Uterus (tissue), 3 donors: ENCODE measurements at regions not wholly inside any gene's neighbourhood (a gene's known extent, or its start where the extent isn't known, plus 50 kb on each side); places are given as distances from the start of the nearest gene placed in this dataset.

ENCODE experiments used
- DNase-seq, 2 donors: peaks; one replicate each; pipeline ENCODE4 v3.0.0-alpha.2; 2019 to 2020
- H3K27ac ChIP-seq, 2 donors: fragments of 200-600 bp; sonication (generic); 1 replicate in 1 of 2; 2 replicates in 1 of 2; pipeline ENCODE4 v1.5.1; 2016 to 2018
- H3K27me3 ChIP-seq, 2 donors: fragments of 200-600 bp; sonication (generic); one replicate each; pipeline ENCODE4 v1.5.1; 2018 to 2019; ENCODE audit warnings: control low read depth in 1 of 2
- H3K36me3 ChIP-seq, 2 donors: fragments of 200-600 bp; sonication (generic); one replicate each; pipeline ENCODE4 v1.5.1; 2019; ENCODE audit warnings: control low read depth in 1 of 2
- H3K4me1 ChIP-seq, 2 donors: fragments of 200-600 bp; sonication (generic); one replicate each; pipeline ENCODE4 v1.5.1; 2018 to 2019; ENCODE audit warnings: control low read depth in 1 of 2
- H3K4me3 ChIP-seq, 2 donors: fragments of 200-600 bp; sonication (generic); 1 replicate in 1 of 2; 2 replicates in 1 of 2; pipeline ENCODE4 v1.5.1; 2018 to 2019; ENCODE audit warnings: mild to moderate bottlenecking in 1 of 2
- H3K9me3 ChIP-seq, 2 donors: fragments of 200-600 bp; sonication (generic); one replicate each; pipeline ENCODE4 v1.5.1; 2019; ENCODE audit warnings: control low read depth in 1 of 2
- POLR2A ChIP-seq, 2 donors: fragments of 450-650 bp; IDR thresholded peaks; one replicate each; pipeline ENCODE4 v1.6.1; 2016; ENCODE audit warnings: antibody characterized with exemption in 2 of 2, mild to moderate bottlenecking in 1 of 2, moderate library complexity in 1 of 2
- intact Hi-C: fragments of 100-400 bp; cut with DNase I; formaldehyde crosslinking; loops from one replicate; pipeline ENCODE4 v1.15.1; 2023; ENCODE audit warnings: low total_unique reads
- TF ChIP-seq, protein P1 (sequence below), 4 experiments: fragments of 200-600 bp in 2 of 4; fragments of 450-650 bp in 2 of 4; sonication (generic) in 2 of 4; IDR thresholded peaks; one replicate each; pipeline ENCODE4 v1.5.1; 2016 to 2019; ENCODE audit warnings: antibody characterized with exemption in 4 of 4, mild to moderate bottlenecking in 2 of 4, moderate library complexity in 1 of 4
- donor health status: DM: yes; HTN: yes; CAD: no.

DNA sequence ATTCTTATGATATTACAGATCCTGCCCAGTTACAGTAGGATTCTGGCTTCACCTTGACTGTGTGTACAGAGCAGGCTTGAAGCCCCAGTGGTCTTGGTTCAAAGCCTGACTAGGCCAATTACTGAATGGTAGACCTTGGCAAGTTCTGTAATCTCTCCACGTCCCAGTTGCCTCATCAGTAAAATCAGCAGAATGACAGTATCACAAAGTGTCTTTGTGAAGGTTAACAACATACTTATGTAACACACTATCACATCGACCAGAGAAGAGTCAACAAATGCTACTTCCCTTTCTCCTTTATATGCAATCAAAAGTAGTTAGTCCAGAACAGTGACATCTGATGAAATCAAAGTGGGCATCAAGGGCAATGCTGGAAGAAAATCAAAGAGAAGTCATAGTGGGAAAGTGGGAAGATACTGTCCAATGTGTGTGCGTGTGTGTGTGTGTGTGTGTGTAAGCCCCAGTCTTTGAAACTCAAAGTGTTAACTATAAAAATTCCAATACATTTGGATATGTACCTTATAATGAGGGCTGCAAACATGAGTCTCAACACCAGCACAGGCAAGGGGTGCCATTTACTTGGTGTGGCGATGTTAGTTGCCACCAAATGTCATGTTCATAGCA lies 93.5 kb upstream of the EGFLAM start:
- intact Hi-C loops, result no loop called here

DNA sequence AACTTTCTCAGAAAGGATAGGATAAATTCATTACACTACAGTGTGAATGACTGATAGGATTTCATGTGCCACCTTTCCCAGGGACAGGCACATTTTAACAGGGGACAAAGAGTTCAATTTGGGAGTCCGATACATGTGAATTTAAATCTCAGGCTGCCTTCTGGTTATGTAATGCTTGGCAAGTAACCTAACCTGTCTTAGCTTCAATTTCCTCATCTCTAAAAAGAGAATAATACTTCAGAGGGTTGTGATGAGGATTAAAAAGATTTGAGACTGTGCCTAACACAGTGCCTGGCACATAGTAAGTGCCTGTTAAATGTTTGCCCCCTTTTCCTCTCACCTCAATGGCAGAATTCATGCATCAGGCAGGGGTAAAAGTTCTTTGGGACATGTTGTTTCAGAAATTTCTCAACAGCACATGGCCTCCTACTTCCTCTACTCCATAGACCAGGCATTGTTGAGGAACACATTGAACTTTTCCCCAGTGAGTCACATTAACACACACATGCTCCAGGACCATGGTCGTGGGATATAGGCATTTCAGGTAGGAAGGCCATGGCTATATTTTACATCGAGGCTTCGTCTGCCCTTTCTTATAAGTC lies 94.6 kb upstream of the EGFLAM start:
- Histone ChIP-seq H3K27me3 (no peaks in the 10 kb centered on the region), H3K9me3 (no peaks in the 10 kb centered on the region), H3K4me3 (no peak overlapping the region), H3K4me1 (no peaks in the 10 kb centered on the region), H3K27ac (no peak overlapping the region), H3K36me3 (no peaks in the 10 kb centered on the region)
- TF ChIP-seq, protein P1, sequence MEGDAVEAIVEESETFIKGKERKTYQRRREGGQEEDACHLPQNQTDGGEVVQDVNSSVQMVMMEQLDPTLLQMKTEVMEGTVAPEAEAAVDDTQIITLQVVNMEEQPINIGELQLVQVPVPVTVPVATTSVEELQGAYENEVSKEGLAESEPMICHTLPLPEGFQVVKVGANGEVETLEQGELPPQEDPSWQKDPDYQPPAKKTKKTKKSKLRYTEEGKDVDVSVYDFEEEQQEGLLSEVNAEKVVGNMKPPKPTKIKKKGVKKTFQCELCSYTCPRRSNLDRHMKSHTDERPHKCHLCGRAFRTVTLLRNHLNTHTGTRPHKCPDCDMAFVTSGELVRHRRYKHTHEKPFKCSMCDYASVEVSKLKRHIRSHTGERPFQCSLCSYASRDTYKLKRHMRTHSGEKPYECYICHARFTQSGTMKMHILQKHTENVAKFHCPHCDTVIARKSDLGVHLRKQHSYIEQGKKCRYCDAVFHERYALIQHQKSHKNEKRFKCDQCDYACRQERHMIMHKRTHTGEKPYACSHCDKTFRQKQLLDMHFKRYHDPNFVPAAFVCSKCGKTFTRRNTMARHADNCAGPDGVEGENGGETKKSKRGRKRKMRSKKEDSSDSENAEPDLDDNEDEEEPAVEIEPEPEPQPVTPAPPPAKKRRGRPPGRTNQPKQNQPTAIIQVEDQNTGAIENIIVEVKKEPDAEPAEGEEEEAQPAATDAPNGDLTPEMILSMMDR (IDR thresholded peaks at IDR 0.05), result no peak
- no peak for TF ChIP-seq POLR2A (IDR thresholded peaks at IDR 0.05)
- intact Hi-C loops, result no loop called here
- DNase-seq, result no peak

More for the DNA sequence above, 93.5 kb upstream of the EGFLAM start:
- no peak overlapping the region for H3K27ac ChIP-seq
- no peaks in the 10 kb centered on the region for H3K27me3 ChIP-seq
- no peaks in the 10 kb centered on the region for H3K9me3 ChIP-seq
- no peak for DNase-seq
- H3K36me3 ChIP-seq, result no peaks in the 10 kb centered on the region
- H3K4me3 ChIP-seq, result no peak overlapping the region
- no peaks in the 10 kb centered on the region for H3K4me1 ChIP-seq
- TF ChIP-seq POLR2A (IDR thresholded peaks at IDR 0.05), result no peak
- TF ChIP-seq, protein P1 (IDR thresholded peaks at IDR 0.05), result no peak

DNA sequence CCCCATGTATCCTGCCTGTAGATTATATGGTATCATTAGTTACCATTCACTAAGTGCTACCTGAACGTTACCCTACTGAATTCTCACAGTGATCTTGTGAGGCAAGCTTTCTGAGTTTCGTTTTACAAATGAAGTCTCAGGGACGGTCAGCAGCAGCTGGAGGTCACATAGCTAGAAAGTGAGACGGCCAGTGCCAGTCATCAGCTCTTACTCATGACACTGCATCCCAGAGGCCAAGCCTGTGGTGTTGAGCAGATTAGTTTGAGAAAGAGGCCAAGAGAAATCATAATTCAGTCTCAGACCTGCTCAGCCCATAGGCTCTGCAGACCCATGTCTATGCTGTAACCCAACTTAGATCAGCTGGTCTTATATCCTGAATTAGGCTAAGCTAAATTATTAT lies 95.7 kb upstream of the EGFLAM start:
- H3K27ac ChIP-seq, result no peak overlapping the region
- H3K4me1 ChIP-seq, result no peaks in the 10 kb centered on the region
- no peaks in the 10 kb centered on the region for H3K9me3 ChIP-seq
- intact Hi-C loops, result no loop called here
- no peak for DNase-seq
- no peak overlapping the region for H3K4me3 ChIP-seq
- H3K36me3 ChIP-seq, result no peaks in the 10 kb centered on the region
- H3K27me3 ChIP-seq, result no peaks in the 10 kb centered on the region
- TF ChIP-seq, protein P1 (IDR thresholded peaks at IDR 0.05), result no peak
- no peak for TF ChIP-seq POLR2A (IDR thresholded peaks at IDR 0.05)

DNA sequence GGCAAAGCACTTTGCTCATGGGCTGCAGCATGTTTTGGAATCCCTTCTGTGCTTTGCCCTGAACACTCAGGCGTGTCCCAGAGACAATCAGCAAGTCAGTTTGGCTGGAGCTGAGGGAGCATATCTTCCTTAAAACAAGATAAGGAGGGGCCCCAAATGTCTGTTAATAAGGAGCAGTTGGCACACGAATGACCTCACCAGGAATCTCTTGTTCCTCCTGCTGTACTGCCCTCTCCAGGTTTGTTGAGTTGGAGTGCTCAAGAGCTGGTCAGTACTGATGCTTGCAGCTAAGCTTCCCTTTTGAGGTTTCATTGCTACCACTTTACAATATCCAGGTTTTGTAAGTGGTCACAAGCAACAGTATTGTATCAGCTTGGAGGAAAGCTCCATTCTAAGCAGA lies 101.3 kb upstream of the EGFLAM start:
- Histone ChIP-seq H3K27me3 (no peaks in the 10 kb centered on the region), H3K9me3 (no peaks in the 10 kb centered on the region), H3K4me1 (no peaks in the 10 kb centered on the region), H3K4me3 (no peak overlapping the region), H3K27ac (no peak overlapping the region), H3K36me3 (no peaks in the 10 kb centered on the region)
- no peak for DNase-seq
- TF ChIP-seq POLR2A (IDR thresholded peaks at IDR 0.05), result no peak
- TF ChIP-seq, protein P1 (IDR thresholded peaks at IDR 0.05), result no peak
- intact Hi-C loops, result no loop called here

DNA sequence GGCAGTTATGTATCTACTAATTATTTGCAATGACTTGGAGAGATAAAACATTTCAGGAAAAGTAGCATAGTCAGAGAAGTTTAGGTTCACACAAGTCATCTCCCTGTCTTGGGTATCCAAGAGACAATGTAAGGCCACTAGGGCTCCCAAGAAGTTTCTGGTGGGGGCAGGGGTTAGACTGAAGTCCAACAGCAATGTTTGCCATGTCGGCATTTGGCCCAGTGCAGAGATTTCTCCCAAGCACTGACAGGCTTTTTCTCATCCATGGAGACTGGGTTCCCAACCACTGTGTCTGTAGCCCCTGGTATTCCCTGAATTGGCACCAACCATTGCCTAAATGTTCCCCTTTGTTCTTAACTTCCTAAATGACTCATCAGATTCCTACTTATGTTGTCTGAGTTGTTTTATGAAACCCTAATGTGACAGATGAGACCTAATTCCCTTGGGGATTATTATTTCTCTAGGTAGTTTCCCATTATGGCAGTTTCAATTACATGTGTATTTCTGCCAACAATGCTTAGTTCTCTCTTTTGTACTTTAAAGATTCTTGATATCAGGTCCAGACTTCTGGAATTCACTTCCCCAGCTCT lies 103.6 kb upstream of the EGFLAM start:
- H3K9me3 ChIP-seq, result no peaks in the 10 kb centered on the region
- no peak for DNase-seq
- intact Hi-C loops, result no loop called here

More for the DNA sequence above, 103.6 kb upstream of the EGFLAM start:
- Histone ChIP-seq H3K4me1 (no peaks in the 10 kb centered on the region), H3K27me3 (no peaks in the 10 kb centered on the region), H3K36me3 (no peaks in the 10 kb centered on the region), H3K27ac (no peak overlapping the region), H3K4me3 (no peak overlapping the region)
- TF ChIP-seq POLR2A (IDR thresholded peaks at IDR 0.05), result no peak
- TF ChIP-seq, protein P1 (IDR thresholded peaks at IDR 0.05), result no peak
